Fibroblast of the aortic adventitia (primary cell): ENCODE measurements at regions not wholly inside any gene's neighbourhood (a gene's known extent, or its start where the extent isn't known, plus 50 kb on each side); places are given as distances from the start of the nearest gene placed in this dataset.

Experiments
- DNase-seq: peaks from one replicate; pipeline ENCODE4 v3.0.0-alpha.2; 2010; ENCODE audit warnings: low read depth
- H3K4me3 ChIP-seq: 2 replicates; pipeline ENCODE4 v1.5.1; 2011; ENCODE audit warnings: low read depth, mild to moderate bottlenecking, control low read depth, low read length, moderate library complexity
- CTCF ChIP-seq: IDR thresholded peaks from 2 replicates; pipeline ENCODE4 v1.5.1; 2011; ENCODE audit warnings: mild to moderate bottlenecking, low read length, control low read depth, inconsistent platforms; ENCODE audit not compliant: insufficient read depth

GRCh38 chrX:40177489-40177888 is 79.7 kb upstream of the BCOR start:
- DNase-seq = no peak
- TF ChIP-seq CTCF = no peak

GRCh38 chrX:40177117-40177430 is 79.3 kb upstream of the BCOR start:
- no peak overlapping the region for H3K4me3 ChIP-seq
- DNase-seq = no peak
- no peak for TF ChIP-seq CTCF

More at GRCh38 chrX:40177489-40177888, 79.7 kb upstream of the BCOR start:
- H3K4me3 ChIP-seq = no peak overlapping the region

- no peak for TF ChIP-seq CTCF
- H3K4me3 ChIP-seq = peak overlapping the region; percentile 55
- DNase-seq = no peak
Observed at GRCh38 chrX:40176351-40177116, 78.8 kb upstream of the BCOR start.

- peak overlapping the region; percentile 55 for H3K4me3 ChIP-seq
- DNase-seq = no peak
- no peak for TF ChIP-seq CTCF
Observed at GRCh38 chrX:40175511-40176350, 78.0 kb upstream of the BCOR start.

GRCh38 chrX:40174854-40175510 is 77.2 kb upstream of the BCOR start:
- DNase-seq = no peak
- H3K4me3 ChIP-seq = peak overlapping the region; percentile 35
- no peak for TF ChIP-seq CTCF

GRCh38 chrX:40174001-40174853 is 76.5 kb upstream of the BCOR start:
- no peak overlapping the region for H3K4me3 ChIP-seq

More at GRCh38 chrX:40174001-40174853, 76.5 kb upstream of the BCOR start:
- no peak for TF ChIP-seq CTCF
- no peak for DNase-seq
